GM10266 (cell line): ENCODE measurements at regions not wholly inside any gene's neighbourhood (a gene's known extent, or its start where the extent isn't known, plus 50 kb on each side); places are given as distances from the start of the nearest gene placed in this dataset.

Source experiments
- DNase-seq: peaks from one replicate; pipeline ENCODE4 v3.0.0; 2012; ENCODE audit errors: extremely low spot score
- CTCF ChIP-seq: IDR thresholded peaks from 2 replicates; pipeline ENCODE4 v1.5.1; 2012; ENCODE audit warnings: mild to moderate bottlenecking, low read depth; ENCODE audit not compliant: control insufficient read depth, insufficient read depth; ENCODE audit errors: missing control alignments

GRCh38 chr2:15863494-15864175 lies 76.7 kb upstream of the MYCN start:
- no peak for TF ChIP-seq CTCF
- no peak for DNase-seq

GRCh38 chr2:15864176-15864769 lies 76.1 kb upstream of the MYCN start:
- no peak for TF ChIP-seq CTCF
- no peak for DNase-seq

- no peak for TF ChIP-seq CTCF
- no peak for DNase-seq
These were observed 74.4 kb upstream of the MYCN start for GRCh38 chr2:15865923-15866322.

- no peak for DNase-seq
- no peak for TF ChIP-seq CTCF
These were observed 73.7 kb upstream of the MYCN start for GRCh38 chr2:15866563-15867193.

GRCh38 chr2:15867194-15868171 lies 72.9 kb upstream of the MYCN start:
- TF ChIP-seq CTCF, result no peak
- no peak for DNase-seq

GRCh38 chr2:15868186-15868585 lies 72.2 kb upstream of the MYCN start:
- TF ChIP-seq CTCF, result no peak
- no peak for DNase-seq
